Fibroblast of lung (primary cell): ENCODE measurements at regions not wholly inside any gene's neighbourhood (a gene's known extent, or its start where the extent isn't known, plus 50 kb on each side); places are given as distances from the start of the nearest gene placed in this dataset.

Source experiments
- DNase-seq, 2 donors: peaks; one replicate each; pipeline versions ENCODE4 v3.0.0 to v3.0.0-alpha.2; 2010; ENCODE audit warnings: low read depth in 2 of 2
- H2AFZ ChIP-seq: 2 replicates; pipeline ENCODE4 v1.5.1; 2012; ENCODE audit warnings: low read length, control low read depth, inconsistent platforms
- H3K27ac ChIP-seq: 2 replicates; pipeline ENCODE4 v1.5.1; 2011; ENCODE audit warnings: low read length, control low read depth; ENCODE audit not compliant: insufficient read depth
- H3K27me3 ChIP-seq: 2 replicates; pipeline ENCODE4 v1.5.1; 2011; ENCODE audit warnings: mild to moderate bottlenecking, low read length; ENCODE audit not compliant: control insufficient read depth, insufficient read depth
- H3K36me3 ChIP-seq: 2 replicates; pipeline ENCODE4 v1.5.1; 2011; ENCODE audit warnings: low read length; ENCODE audit not compliant: control insufficient read depth, insufficient read depth
- H3K4me1 ChIP-seq: 2 replicates; pipeline ENCODE4 v1.5.1; 2011; ENCODE audit warnings: low read length; ENCODE audit not compliant: control insufficient read depth, insufficient read depth; ENCODE audit errors: extremely low read depth
- H3K4me2 ChIP-seq: 2 replicates; pipeline ENCODE4 v1.5.1; 2011; ENCODE audit warnings: low read length, control low read depth; ENCODE audit not compliant: insufficient read depth; ENCODE audit errors: extremely low read depth
- H3K4me3 ChIP-seq, 4 experiments: fragments of 200-600 bp in 1 of 4; sonication (generic) in 1 of 4; replicated peaks in 1 of 4; 2 replicates each; pipeline ENCODE4 v1.5.1; 2011 to 2016; ENCODE audit warnings: low read length in 4 of 4, low read depth in 3 of 4, mild to moderate bottlenecking in 3 of 4, control low read depth in 2 of 4, inconsistent platforms in 1 of 4, mixed read lengths in 1 of 4; ENCODE audit not compliant: insufficient read depth in 1 of 4; ENCODE audit errors: control extremely low read depth in 1 of 4
- H3K79me2 ChIP-seq: 2 replicates; pipeline ENCODE4 v1.5.1; 2012; ENCODE audit warnings: mild to moderate bottlenecking, low read length, inconsistent platforms; ENCODE audit not compliant: control insufficient read depth, insufficient read depth
- H3K9ac ChIP-seq: 2 replicates; pipeline ENCODE4 v1.5.1; 2011; ENCODE audit warnings: mild to moderate bottlenecking, low read length, control low read depth; ENCODE audit not compliant: insufficient read depth
- H3K9me3 ChIP-seq: 2 replicates; pipeline ENCODE4 v1.5.1; 2012; ENCODE audit warnings: low read depth, low read length; ENCODE audit not compliant: control insufficient read depth, insufficient read depth
- H4K20me1 ChIP-seq: 2 replicates; pipeline ENCODE4 v1.5.1; 2011; ENCODE audit warnings: low read length; ENCODE audit not compliant: control insufficient read depth, insufficient read depth; ENCODE audit errors: extremely low read depth
- EZH2 ChIP-seq: IDR thresholded peaks from 2 replicates; pipeline ENCODE4 v1.5.1; 2012; ENCODE audit warnings: low read length, control low read depth, mild to moderate bottlenecking; ENCODE audit errors: missing control alignments
- TF ChIP-seq, protein P1 (sequence below), 2 donors: IDR thresholded peaks in 1 of 2; conservative IDR thresholded peaks in 1 of 2; 1 replicate in 1 of 2; 2 replicates in 1 of 2; pipeline ENCODE4 v1.5.1; 2011 to 2012; ENCODE audit warnings: low read length in 2 of 2, control low read depth in 1 of 2, inconsistent platforms in 1 of 2, low read depth in 1 of 2, mild to moderate bottlenecking in 1 of 2

- H3K4me1 ChIP-seq: no peaks in the 10 kb centered on the region
- no peaks in the 10 kb centered on the region for H4K20me1 ChIP-seq
- no peak overlapping the region for H3K4me3 ChIP-seq
- no peak overlapping the region for H2AFZ ChIP-seq
- H3K27ac ChIP-seq: no peak overlapping the region
- H3K4me2 ChIP-seq: no peak overlapping the region
- TF ChIP-seq EZH2: no peak
- TF ChIP-seq, protein P1, sequence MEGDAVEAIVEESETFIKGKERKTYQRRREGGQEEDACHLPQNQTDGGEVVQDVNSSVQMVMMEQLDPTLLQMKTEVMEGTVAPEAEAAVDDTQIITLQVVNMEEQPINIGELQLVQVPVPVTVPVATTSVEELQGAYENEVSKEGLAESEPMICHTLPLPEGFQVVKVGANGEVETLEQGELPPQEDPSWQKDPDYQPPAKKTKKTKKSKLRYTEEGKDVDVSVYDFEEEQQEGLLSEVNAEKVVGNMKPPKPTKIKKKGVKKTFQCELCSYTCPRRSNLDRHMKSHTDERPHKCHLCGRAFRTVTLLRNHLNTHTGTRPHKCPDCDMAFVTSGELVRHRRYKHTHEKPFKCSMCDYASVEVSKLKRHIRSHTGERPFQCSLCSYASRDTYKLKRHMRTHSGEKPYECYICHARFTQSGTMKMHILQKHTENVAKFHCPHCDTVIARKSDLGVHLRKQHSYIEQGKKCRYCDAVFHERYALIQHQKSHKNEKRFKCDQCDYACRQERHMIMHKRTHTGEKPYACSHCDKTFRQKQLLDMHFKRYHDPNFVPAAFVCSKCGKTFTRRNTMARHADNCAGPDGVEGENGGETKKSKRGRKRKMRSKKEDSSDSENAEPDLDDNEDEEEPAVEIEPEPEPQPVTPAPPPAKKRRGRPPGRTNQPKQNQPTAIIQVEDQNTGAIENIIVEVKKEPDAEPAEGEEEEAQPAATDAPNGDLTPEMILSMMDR (conservative IDR thresholded peaks at IDR 0.05 in 1 of 2, IDR thresholded peaks at IDR 0.05 in 1 of 2; ENCODE audit: low read depth in 1 of 2, low read length in 2 of 2): no peak
- no peak overlapping the region for H3K9ac ChIP-seq
- H3K36me3 ChIP-seq: no peaks in the 10 kb centered on the region
- no peaks in the 10 kb centered on the region for H3K79me2 ChIP-seq
- no peaks in the 10 kb centered on the region for H3K27me3 ChIP-seq
- no peaks in the 10 kb centered on the region for H3K9me3 ChIP-seq
- DNase-seq: no peak
Measured at GRCh38 chr22:22099194-22099486, 116.6 kb upstream of the TOP3B start.

- no peak for DNase-seq
- Histone ChIP-seq H3K9me3 (no peaks in the 10 kb centered on the region), H3K36me3 (no peaks in the 10 kb centered on the region), H3K4me3 (no peak overlapping the region), H4K20me1 (no peaks in the 10 kb centered on the region), H3K27me3 (no peaks in the 10 kb centered on the region), H3K9ac (no peak overlapping the region), H2AFZ (no peak overlapping the region), H3K79me2 (no peaks in the 10 kb centered on the region), H3K4me2 (no peak overlapping the region), H3K27ac (no peak overlapping the region), H3K4me1 (no peaks in the 10 kb centered on the region)
- TF ChIP-seq, protein P1 (conservative IDR thresholded peaks at IDR 0.05 in 1 of 2, IDR thresholded peaks at IDR 0.05 in 1 of 2; ENCODE audit: low read depth in 1 of 2, low read length in 2 of 2): no peak
- no peak for TF ChIP-seq EZH2
Measured at GRCh38 chr22:22098457-22099193, 116.0 kb upstream of the TOP3B start.

- DNase-seq: no peak
- Histone ChIP-seq H3K9ac (no peak overlapping the region), H4K20me1 (no peaks in the 10 kb centered on the region), H3K9me3 (no peaks in the 10 kb centered on the region), H3K4me2 (no peak overlapping the region), H3K4me1 (no peaks in the 10 kb centered on the region), H3K79me2 (no peaks in the 10 kb centered on the region), H2AFZ (no peak overlapping the region), H3K4me3 (no peak overlapping the region), H3K27me3 (no peaks in the 10 kb centered on the region), H3K36me3 (no peaks in the 10 kb centered on the region), H3K27ac (no peak overlapping the region)
- TF ChIP-seq, protein P1 (conservative IDR thresholded peaks at IDR 0.05 in 1 of 2, IDR thresholded peaks at IDR 0.05 in 1 of 2; ENCODE audit: low read depth in 1 of 2, low read length in 2 of 2): no peak
- TF ChIP-seq EZH2: no peak
Measured at GRCh38 chr22:22097727-22098228, 115.2 kb upstream of the TOP3B start.
